Fibroblast of skin of right biceps (primary cell): ENCODE measurements at regions not wholly inside any gene's neighbourhood (a gene's known extent, or its start where the extent isn't known, plus 50 kb on each side); places are given as distances from the start of the nearest gene placed in this dataset.

Experiments
- DNase-seq: peaks from one replicate; pipeline ENCODE4 v3.0.0-alpha.2; 2013

DNA sequence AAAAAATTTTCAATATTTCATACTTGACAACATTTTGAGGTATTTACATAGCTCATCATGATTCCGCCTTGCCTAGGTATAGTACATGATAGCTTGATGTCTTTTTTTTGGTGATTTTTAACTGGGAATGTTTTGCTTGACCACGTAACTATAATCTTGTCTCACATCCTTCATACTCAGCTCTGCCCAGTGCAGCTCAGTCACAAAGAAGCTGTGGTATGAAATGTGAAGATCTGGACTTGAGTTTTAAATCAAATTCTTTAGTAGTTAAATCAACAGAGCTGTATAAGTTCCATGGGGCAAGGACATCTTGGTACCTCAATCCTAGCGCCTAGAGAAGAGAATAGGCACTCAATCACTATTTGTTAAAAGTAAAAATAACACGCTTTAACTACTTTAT, 276.3 kb upstream of the DKK2 start:
- DNase-seq: peak; percentile 19

DNA sequence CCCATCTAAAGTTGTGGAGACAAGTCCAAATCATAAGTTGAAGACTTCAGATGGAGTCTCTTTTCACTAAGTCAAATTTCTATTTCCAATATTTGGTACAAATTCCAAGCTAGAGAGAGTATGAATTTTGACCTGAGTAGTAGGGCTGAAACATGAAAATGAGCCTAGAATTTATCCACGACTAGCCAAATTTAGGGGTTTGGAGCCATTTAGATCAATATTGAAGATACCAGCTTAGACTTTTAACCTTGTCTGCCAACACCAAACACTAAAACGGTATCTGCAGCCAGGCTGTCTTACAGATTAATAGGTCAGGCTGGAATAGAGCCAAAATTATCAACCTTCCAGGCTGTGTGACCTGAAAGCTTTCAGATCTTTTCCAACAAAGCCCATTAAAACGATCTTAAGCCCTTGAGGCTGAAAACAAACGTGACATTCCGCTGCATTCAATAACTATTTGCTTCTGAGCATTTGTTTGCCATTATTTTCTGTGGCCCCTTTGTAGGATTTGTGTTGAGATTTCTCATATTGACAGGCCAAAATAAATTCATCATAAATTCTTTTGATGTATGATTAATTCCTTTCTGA, 268.7 kb upstream of the DKK2 start:
- no peak for DNase-seq

DNA sequence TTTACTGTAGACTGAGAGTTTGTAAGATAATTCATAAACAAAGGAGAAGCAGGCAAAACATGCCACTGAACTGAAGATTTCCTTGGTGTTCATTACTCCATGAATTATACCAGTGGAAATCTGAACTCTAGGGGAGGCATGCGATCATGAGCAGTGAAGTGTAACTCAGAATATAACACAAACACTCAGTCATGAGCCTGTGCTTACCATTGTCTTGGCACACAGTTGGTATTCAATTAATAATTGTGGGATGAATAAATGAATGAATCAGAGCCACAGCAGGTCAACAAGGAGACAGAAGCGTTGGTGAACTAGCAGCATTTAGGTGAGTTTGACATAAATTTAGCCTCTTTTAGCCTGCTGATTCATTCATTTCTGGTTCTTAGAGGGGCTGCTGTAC, 263.5 kb upstream of the DKK2 start:
- peak; percentile 41 for DNase-seq

DNA sequence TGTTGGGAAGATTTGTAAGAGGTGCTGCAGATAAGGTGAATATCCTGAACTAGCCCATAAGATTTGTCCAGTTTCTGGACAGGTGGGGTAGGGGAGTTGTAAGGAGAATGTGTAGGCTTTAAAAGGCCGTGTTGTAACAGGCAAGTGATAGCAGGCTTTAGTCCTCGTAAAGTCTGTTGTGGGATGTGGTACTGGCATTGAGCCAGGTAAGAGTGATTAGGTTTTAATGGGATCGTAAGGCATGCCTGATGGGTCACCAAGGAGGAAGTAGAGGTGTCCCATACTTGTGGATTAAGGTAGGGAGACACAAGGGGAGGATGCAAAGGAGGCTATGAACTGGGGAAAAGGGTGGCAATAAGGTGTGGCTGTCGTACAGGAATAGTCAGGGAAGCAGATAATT, 256.9 kb upstream of the DKK2 start:
- no peak for DNase-seq

DNA sequence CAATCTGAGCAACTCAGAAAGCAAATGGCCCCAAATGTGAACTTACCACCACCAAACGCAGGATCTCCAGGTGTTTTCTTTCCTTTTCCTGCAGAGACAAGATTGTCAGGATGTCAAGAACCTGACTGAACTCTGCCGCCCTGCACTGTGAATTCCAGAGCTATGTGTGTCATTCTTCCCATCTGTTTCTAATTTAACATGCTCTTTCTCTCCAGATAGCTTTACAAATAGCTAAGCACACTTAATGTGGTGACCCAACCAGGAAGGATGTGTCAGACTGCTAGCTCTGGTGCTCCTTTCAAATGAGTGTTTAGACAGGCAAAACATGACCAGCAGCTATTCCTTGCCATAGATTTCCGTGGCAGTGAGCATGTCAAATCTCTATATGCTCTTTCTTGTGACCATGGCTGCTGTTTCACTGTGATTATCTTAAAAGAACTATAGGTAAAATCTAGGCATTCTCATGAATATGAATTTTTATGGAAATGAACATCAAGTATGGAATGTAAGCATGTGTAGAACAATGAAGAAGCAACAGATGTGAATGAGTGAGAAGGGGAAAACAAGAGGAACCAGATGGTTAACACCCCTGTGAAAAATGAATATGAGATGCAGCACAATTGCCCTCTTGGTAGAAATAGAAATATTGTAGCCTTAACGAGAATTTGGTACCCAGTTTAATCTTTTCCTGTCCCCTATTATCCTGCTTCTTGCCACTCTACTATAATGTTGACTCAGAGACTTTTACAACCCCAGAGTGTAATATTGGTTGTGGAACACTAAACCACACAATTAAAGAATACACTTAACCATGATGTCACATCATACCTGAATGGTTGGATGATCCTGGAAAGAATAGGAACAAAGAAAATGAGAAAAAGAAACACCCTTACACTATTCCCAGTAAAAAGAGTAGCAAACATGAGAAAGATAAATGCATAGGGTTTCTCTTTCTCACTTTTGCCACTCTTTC, 247.8 kb upstream of the DKK2 start:
- DNase-seq: peak; percentile 98

DNA sequence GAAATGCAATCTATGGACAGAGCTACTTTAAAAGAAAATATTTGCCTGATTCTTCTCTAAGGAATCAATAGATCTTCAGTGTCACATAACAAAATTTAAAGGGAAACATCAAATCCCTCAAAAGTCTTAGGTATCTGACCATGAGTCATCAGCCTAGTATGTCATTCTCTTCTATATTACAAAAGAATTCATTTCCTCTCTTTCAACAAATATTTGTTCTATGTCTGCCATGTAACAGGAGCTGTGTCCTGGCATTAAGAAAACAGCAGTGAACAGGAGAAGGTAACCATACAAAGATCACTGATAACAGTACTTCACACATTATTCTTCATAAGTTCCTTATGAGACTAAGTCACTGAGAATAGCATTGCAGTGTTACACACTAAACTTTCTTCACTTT, 243.6 kb upstream of the DKK2 start:
- DNase-seq: peak; percentile 69

DNA sequence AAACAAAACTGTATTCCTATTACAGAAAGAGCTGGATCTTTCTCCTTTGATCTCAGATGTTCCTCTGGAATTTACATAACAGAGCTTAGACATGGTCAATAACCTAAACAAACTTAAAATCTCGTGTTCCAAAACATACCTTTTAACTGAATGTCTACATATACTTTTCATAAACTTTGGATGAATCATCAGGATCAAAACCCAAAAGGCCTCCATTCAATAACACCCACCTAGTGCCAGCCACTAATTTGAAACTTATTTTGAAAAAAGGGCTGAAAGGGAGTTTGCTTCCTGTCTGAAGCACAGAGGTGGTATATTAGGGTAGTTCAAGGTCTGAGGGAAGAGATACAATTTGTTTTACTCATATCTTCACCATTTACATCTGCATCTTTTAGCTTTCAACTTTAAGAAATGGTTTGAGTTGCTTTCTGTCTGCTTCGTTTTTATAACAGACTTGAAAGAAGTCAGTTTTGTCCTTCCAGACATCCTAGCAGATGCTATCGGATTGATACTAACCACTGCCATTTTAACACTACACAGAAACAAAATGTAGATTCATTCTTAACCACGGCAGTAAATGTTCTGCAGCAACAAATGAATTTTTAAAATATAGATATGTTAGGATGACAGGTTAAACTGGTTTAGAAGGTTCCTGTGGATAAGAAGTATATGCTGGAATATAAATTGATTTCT, 242.8 kb upstream of the DKK2 start:
- DNase-seq: peak; percentile 27

DNA sequence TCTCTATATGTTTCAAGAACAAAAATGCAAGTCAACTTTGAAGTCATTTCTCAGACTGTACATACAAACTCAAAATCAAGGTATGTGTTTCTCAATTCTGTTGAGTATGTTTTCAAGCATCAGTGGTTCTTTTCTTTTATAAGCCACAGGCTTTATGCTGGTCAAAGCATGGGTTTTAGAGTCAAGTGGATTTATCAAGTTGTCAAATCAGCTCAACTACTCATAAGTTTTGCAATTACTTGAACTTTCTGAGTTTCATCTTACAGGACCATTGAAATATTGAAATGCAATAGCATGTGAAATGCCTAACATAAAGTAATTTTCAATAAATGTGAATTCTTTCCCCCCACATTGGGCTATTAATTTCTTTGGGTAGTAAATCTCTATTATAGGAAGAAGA, 239.9 kb upstream of the DKK2 start:
- DNase-seq: no peak

DNA sequence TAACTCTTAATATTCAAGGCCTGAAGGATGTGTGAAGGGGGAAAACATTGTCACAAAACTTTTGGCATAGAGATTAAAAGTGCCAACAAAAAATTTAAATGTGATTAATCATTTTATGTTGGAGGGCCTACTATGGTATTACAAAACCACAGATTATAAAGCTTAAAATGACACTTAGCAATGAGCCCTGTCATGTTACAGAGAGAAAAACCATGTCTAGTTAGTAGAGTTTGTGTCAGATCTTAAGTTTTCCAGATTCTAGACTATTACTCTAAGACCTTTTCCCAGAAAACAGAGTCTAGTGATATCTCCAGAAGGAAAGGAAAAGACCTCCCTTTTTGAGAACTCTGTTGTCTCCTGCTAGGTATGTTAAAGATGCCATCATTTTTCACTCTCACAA, 239.1 kb upstream of the DKK2 start:
- DNase-seq: no peak

DNA sequence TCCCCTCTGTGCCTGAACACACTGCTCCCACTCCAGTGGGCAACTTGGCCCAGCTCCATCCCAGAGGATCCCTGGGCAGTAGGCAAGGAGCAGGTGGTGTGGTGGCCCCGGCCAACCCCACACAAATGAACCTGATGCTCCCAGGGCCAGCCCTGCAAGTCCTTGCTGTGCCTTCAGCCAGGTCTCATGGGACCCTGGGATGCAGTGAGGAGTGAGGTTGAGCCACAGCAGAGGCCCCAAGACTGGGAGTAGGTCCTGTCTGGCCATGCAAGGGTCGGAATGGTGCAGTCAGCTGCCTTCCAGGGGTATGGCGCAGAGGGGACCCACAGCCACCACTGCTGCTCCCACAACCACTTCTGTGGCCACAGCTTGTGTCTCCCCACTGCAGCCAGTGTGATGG, 234.5 kb upstream of the DKK2 start:
- DNase-seq: no peak

DNA sequence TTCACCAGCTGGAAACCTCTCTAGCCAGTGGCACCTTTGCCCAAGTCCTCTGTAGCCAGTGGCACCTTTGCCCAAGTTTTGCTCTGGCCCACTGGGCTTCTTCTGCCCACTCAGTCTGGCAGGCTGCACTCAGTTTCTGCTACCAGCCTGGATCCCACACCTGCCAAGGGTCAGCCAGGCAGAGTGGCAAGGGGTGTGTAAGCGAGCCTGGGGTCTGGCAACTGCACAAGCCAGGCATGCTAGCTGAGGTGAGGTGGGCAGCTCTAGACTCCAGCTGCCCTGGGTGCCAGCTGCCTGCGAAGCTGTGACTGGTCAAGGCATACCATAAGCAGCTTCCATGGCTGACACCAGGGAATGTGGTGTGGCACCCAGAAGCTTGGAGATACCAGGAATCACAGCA, 233.1 kb upstream of the DKK2 start:
- DNase-seq: no peak

DNA sequence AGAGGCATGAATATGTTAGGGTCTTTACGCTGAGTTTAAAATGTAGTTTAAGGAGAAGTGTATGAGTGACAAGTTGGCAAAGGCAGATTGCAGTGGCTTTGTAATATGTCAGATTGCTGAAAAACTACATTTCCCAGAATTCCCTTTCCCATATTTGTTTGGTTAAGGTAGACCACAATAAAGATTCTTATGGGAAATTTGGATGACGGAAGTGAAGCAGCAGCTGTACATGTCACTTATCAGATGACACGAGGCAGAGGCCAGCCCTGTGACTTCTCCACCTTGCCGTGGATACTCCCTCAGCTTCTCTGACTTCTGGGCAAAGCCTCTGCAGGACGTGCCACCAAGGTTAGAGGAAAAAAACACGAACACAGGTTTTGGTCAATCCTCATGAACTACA, 229.7 kb upstream of the DKK2 start:
- no peak for DNase-seq

DNA sequence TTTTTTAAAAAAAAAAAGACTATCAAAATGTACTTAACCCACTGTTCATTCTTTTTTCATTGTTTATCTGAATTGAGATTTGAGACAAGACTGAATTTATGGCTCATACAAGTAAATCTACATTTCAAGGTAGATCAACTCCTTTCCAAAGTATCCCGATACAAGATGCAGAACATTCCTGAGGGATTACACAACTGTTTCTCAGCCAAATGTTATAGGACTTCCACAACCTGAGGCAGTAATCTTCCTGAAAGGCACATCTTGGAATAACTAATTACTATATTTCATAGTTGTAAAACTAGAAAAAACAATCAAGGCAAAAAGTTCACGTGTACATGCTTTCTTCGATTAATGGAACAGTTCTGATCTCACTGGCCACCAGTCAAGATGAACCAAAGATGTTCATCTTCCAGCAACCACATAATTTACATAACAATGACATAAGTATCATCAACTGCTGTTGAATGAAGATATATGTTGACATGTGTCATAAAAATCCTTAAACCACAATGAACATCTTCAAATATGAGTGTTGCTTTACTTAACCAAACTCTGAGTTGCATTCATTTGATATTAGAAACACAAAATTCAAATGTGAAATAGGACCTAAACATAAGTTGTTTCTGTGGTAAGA, 225.2 kb upstream of the DKK2 start:
- DNase-seq: peak; percentile 49

DNA sequence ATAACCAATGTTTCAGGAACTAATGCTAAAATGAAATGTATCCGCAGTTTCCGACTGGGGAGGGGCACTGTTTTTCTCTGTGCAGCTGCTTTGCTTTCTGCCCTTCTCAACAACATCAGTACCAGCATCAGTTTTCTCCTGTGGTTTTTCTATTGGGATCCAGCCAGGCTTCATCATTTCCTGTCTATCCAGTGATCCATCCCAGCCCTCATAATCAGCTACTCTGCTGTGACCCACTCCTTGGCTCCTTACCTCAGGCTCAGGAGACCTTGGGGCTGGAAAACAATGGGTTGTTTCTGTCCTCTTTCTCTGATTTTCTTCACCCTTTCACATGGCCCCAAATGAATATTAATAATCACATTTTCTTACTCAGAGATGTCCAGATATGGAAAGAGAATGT, 222.2 kb upstream of the DKK2 start:
- DNase-seq: peak; percentile 83

DNA sequence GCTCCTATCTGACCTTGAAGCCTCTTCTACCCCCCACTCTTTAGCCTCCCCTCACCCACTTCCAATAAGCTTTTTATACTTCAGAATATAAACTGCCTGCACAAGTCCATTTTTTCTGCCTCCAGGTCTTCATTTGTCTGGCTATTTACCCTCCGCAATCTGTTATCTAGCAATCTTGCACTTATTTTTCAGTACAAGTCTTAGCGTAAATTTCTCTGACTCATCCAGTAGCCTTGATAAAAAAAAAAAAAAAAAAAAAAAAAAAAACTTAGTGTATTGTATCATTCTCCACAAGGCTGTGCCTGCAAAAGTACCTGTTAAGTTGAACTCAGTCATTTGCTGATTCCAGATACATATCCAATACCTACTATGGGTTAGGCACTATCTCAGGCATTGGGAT, 219.5 kb upstream of the DKK2 start:
- DNase-seq: peak; percentile 10

DNA sequence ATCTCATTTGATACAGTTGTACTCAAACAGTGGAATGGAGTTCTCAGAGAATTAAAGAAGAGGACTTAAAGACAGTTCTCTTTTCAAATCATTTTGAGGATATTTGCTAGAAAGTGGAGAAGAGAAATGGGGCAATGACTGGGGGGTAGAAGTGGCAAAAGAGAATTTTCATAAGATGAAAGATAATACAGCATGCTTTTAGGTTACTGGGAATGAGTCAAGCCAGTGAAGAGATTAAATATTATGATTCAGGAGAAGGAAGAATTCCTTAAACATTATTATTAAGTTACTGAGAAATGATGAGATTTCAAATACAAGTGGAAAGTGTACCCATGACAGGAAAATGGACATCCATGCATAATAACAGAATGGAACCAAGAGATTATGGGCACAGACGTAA, 219.0 kb upstream of the DKK2 start:
- DNase-seq: peak; percentile 29

DNA sequence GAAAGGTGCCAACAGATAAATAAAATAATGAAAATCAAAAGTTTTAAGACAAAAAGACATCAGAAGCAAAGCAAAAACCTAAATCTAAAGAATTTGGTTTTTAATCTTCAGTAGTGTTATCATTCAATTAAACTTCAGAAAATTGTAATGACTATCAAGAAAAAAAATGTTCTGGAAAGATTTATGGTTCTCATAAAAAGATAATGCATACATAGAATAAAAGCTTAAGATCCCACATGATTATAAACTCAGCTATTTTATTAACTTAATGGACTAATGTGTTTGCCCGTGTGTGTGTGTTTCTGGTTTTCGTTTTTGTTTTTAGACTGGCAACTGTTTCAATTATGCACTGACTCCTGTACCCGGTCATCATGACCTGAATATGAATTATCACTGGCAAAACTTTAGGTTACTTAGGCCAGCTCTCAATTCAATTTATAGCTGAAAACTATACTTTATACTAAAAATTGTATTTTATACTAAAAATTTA, 217.5 kb upstream of the DKK2 start:
- DNase-seq: no peak

DNA sequence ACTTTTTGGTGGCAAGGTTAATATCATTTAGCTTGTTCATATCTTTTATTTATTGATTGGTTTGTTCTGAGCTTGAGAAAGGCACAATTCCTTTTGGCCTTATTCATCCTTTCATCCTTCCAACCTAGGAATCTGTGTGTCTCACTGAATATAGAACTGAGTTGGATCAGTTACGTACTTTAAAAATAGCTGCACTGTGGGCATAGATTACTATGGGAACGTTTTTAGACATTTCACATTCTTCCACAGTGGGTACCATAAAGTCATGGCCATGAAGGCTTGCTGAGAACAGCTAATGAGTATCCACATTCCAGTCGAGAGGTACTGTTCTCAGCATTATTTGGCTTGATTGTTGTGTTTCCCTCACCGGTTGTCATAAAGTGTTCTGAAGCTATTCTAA, 217.0 kb upstream of the DKK2 start:
- no peak for DNase-seq

DNA sequence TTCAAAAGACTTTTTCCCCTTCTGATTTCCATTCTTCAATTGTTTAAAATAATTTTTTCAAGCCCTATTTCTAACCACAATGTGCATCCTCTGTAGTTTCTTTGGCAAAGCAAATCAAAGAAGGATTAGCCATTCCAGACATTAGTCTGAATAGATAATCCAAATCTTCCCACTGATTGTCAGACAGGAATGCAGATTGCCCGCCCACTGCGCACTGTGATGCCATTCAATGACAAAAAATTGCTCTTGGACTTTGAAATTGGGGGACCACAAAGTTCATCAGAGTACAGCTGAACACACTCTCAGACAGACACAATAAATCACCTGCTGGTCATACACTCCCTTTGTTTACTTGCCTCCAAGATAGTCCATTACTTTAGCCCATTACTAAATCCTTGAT, 216.5 kb upstream of the DKK2 start:
- DNase-seq: no peak

DNA sequence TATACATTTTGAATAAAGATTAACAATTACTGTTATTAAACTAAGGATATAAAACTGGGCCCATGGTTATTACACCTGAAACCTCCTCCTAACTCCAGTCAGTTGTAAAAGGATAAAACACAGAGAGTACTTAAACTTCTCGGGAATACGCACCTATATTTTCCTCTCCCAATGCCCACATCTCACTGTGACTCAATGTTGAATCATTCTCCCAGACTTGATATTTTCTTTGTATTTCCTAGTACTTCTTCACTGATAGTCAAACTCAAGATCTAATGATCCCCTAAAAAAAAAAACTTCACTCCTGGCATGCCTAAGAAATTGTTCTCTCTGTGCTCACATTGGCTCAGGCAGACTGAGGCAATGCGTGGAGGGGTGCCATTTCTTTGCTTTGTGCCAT, 212.5 kb upstream of the DKK2 start:
- DNase-seq: no peak

DNA sequence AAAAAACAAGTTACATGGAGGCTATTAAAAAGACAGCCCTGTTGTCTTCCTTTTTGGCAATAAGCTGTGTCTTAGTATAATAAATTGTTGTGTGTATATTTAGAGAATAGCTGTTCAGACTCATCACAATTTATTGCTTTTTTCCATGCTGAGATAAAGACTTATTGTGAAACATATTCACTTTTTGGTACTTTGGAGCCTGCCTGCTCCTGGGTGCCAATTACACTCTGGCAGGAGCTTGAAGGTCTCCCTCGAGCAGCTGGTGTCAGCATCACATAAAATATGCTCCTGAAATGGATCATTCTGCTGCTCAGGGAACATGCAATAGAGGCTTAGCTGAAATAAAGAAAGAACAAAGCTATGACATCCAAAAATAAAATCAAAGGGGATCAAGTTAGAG, 211.6 kb upstream of the DKK2 start:
- DNase-seq: no peak

DNA sequence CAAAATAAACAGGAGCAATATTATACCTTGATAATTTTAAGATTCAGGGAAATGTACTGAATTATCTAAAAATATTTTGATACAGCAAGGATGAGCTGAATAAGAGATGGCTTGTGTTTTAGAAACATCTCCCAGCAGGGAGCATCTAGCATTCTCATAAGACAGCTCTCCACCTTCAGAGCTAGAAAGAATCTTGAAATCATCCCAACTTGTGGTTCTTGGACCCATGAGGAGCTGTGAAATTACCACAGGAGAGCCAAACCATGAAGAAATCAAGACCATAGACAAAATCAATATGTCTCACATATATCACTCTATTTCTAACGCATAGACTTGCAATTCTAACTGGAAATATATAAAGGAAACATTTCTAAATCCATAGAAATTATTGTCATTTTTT, 210.6 kb upstream of the DKK2 start:
- DNase-seq: no peak

DNA sequence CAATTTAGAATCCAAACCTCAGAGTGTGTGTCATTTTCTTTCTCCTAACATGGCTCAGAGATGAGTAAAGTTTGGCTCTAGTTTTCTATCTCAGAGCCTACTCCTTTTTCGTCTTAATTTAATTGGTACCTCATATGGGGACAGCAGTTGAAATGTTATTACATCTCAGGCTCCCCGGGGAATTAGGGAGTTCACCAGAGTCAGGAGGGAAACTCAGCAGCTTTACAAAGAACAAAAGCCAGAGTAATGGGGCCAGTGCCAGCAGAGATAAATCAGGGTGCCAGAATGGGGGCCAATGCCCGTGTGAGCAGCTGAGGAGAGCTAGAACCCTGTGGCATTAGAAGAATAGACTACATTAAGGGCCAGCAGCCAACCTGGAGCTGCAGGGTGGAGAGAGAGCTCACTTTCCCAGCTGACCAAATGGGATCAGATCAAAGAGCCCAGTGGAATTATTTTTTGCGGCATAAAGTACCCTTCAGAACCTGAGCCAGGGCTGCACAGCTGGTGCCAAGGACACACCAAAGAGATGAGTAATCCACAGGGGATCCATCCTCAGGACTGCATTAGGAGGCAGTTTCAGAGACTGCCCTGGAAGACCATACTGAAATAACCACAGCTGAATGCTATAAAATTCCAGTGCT, 207.1 kb upstream of the DKK2 start:
- peak; percentile 45 for DNase-seq
